Heart left ventricle (tissue), 16 donors: ENCODE measurements at regions not wholly inside any gene's neighbourhood (a gene's known extent, or its start where the extent isn't known, plus 50 kb on each side); places are given as distances from the start of the nearest gene placed in this dataset.

Source experiments
- ATAC-seq, 4 donors: fragments of 200-7000 bp; cut with Tn5 transposase; one replicate each; pipeline ENCODE4 v1.9.1; 2020 to 2022; ENCODE audit warnings: moderate library complexity in 4 of 4, mild to moderate bottlenecking in 3 of 4, moderate number of reproducible peaks in 1 of 4
- DNase-seq, 5 donors: peaks; one replicate each; pipeline ENCODE4 v3.0.0-alpha.2; 2020
- H3K27ac ChIP-seq, 12 donors: fragments of 200-600 bp; sonication (generic) in 4 of 12; one replicate each; pipeline versions ENCODE4 v1.5.0 to v1.8.0; 2016 to 2022; ENCODE audit warnings: mild to moderate bottlenecking in 2 of 12
- H3K27me3 ChIP-seq, 9 donors: fragments of 200-600 bp; sonication (generic) in 2 of 9; one replicate each; pipeline versions ENCODE4 v1.5.1 to v1.8.0; 2016 to 2022; ENCODE audit warnings: mild to moderate bottlenecking in 3 of 9
- H3K36me3 ChIP-seq, 9 donors: fragments of 200-600 bp; sonication (generic) in 2 of 9; one replicate each; pipeline versions ENCODE4 v1.5.0 to v1.8.0; 2018 to 2022; ENCODE audit warnings: mild to moderate bottlenecking in 2 of 9
- H3K4me1 ChIP-seq, 12 donors: fragments of 200-600 bp; sonication (generic) in 4 of 12; one replicate each; pipeline versions ENCODE4 v1.5.0 to v1.8.0; 2016 to 2022; ENCODE audit warnings: mild to moderate bottlenecking in 3 of 12
- H3K4me3 ChIP-seq, 12 donors: fragments of 200-600 bp; sonication (generic) in 4 of 12; one replicate each; pipeline versions ENCODE4 v1.5.0 to v1.8.0; 2017 to 2022; ENCODE audit warnings: mild to moderate bottlenecking in 9 of 12, moderate library complexity in 4 of 12
- H3K9me3 ChIP-seq, 12 donors: fragments of 200-600 bp; sonication (generic) in 4 of 12; one replicate each; pipeline versions ENCODE4 v1.5.0 to v1.8.0; 2016 to 2022; ENCODE audit warnings: mild to moderate bottlenecking in 1 of 12
- POLR2A ChIP-seq, 2 donors: fragments of 450-650 bp; IDR thresholded peaks; one replicate each; pipeline ENCODE4 v1.6.1; 2017; ENCODE audit warnings: antibody characterized with exemption in 2 of 2, mild to moderate bottlenecking in 2 of 2, moderate library complexity in 2 of 2
- WGBS, 4 donors: extraction: QIAGEN DNeasy Blood & Tissue Kit in 2 of 4; methylation state at CpG; one replicate each; pipeline versions ENCODE4 v1.1.5 to v1.1.7; 2013 to 2018; 5-methylcytosine and 5-hydroxymethylcytosine counted together
- intact Hi-C, 10 donors: fragments of 100-400 bp; cut with DNase I; formaldehyde crosslinking; loops; one replicate each; pipeline versions ENCODE4 v1.11.1 to v1.14.2; 2022
- TF ChIP-seq, protein P1 (sequence below), 12 donors: fragments of 200-600 bp; sonication (generic) in 4 of 12; IDR thresholded peaks; one replicate each; pipeline versions ENCODE4 v1.5.0 to v1.8.0; 2018 to 2022; ENCODE audit warnings: antibody characterized with exemption in 12 of 12, mild to moderate bottlenecking in 5 of 12
- donor health status: ischemic (EF 13 %, LVEDD 7.1; RV severe dilation, severe dysfunction).
- donor health status: healthy with polysubstance abuse.
- donor health status: DM: no; HTN: yes; CAD: no.
- donor health status: DM: no; HTN: no; CAD: no.
- donor health status: ischemic (EF 25% LVEDD 6.9; RV normal size, moderate dysfunction).
- donor health status: ischemic (EF 25% LVEDD 5.7; RV mildly dilated, moderate dysfunction).
- donor health status: healthy.
- donor health status: DM: yes; HTN: yes; CAD: no.
- donor health status: ischemic (EF 35%, LVEDD 5.7; RV mildly dilated, moderate dysfunction).
- donor health status: nonischemic (EF 11% LVEDD 7.7; RV severe dilation, severe dysfunction).
- donor health status: DM: yes; HTN: yes; CAD: no.
- donor health status: PGD.
- donor health status: ischemic (EF 29% LVEDD 5.4; RV normal size, mild dysfunction).
- donor health status: nonischemic (EF 23%, LVEDD 6.1; RV moderate dilation, normal function).

DNA sequence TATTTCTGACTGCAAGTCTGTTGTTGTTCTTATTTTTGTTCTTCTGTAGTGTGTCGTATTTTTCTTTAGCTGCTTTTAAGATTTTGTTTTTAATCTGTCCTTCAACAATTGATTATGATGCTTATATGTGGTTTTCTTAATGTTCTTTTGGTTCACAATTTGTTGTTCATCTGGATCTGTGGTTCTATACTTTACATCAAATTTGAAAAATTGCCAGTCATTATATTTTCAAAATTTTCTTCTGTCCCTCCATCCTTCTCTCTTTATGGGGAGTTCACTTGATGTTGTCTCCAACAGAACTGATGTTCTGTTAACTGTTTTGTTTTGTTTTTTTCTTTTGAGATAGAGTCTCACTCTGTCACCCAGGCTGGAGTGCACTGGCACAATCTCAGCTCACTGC, 378.5 kb upstream of the CD180 start:
- no peaks in the 10 kb centered on the region for H3K27me3 ChIP-seq
- no peak overlapping the region for H3K4me3 ChIP-seq
- H3K27ac ChIP-seq: no peak overlapping the region
- DNase-seq (no peak), ATAC-seq (no peak)
- no peak for TF ChIP-seq POLR2A (IDR thresholded peaks at IDR 0.05)
- TF ChIP-seq, protein P1, sequence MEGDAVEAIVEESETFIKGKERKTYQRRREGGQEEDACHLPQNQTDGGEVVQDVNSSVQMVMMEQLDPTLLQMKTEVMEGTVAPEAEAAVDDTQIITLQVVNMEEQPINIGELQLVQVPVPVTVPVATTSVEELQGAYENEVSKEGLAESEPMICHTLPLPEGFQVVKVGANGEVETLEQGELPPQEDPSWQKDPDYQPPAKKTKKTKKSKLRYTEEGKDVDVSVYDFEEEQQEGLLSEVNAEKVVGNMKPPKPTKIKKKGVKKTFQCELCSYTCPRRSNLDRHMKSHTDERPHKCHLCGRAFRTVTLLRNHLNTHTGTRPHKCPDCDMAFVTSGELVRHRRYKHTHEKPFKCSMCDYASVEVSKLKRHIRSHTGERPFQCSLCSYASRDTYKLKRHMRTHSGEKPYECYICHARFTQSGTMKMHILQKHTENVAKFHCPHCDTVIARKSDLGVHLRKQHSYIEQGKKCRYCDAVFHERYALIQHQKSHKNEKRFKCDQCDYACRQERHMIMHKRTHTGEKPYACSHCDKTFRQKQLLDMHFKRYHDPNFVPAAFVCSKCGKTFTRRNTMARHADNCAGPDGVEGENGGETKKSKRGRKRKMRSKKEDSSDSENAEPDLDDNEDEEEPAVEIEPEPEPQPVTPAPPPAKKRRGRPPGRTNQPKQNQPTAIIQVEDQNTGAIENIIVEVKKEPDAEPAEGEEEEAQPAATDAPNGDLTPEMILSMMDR (IDR thresholded peaks at IDR 0.05): no peak
- intact Hi-C loops: no loop called here
- no peaks in the 10 kb centered on the region for H3K36me3 ChIP-seq
- H3K4me1 ChIP-seq: peaks cover 0 to 12% (median 0%) of the 10 kb centered on the region in 12 donors
- 86 to 97% (median 94%) methylated on average over 1 of the region's 1 CpG for WGBS, 4 donors
- H3K9me3 ChIP-seq: peaks cover 0 to 21% (median 0%) of the 10 kb centered on the region in 12 donors

DNA sequence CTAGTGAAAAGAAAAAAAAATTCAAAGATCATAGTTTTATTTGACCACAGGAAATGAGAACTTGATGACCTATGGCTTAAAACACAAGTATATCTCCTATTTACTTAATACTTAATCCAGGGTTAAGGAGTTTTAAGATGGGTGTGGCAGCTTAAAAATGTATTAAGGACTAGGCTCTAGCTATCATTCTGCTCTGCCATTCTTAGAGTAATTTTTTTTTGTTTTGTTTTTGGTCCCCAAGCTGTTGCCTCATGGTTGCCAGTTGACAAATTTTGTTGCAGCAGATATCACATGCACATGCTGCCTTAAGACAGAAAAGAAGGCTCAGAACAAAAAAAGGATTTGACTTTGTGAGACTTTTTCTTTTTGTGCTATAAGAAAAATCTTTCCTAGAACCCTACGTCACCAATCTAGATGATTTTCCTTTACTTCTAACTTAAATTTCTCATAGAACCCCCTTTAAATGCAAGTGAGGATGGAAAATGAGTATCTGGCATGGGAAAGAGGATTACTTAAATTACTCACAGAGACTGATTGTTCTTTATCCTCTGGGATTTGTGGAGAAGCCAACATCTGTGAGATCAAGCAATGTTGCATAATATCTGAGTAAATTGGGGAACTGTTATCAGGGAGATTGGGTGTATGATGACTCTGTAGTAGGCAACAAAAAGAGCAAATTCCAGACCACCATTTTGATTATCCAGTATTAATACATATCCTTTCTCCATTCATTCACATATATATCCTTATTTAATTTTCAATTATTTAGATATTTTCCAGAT, 364.7 kb upstream of the CD180 start:
- intact Hi-C loops: no loop called here
- H3K9me3 ChIP-seq: peaks cover 0 to 46% (median 15%) of the 10 kb centered on the region in 12 donors

DNA sequence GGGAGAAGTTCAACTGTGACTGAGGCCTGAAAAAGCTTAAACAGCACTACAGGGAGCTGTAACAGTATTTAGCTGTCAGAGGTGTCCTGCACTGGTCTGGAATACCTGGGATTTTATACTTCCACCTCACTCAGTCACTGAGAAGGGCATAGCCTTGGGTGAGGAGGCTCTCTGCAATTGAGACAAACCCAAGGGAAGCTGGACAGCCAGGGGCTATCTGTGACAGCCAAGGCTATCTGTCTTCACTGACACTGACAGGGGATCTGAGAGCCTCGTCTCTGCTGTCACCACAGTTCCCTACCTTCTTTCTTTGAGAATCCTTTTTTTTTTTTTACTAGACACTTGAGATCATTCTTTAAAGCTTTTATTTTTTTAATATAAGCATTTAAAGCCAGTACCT, 356.2 kb upstream of the CD180 start:
- peaks cover 0 to 10% (median 0%) of the 10 kb centered on the region in 12 donors for H3K4me1 ChIP-seq
- H3K4me3 ChIP-seq: no peak overlapping the region
- no peak for TF ChIP-seq POLR2A (IDR thresholded peaks at IDR 0.05)
- TF ChIP-seq, protein P1 (IDR thresholded peaks at IDR 0.05): no peak
- H3K36me3 ChIP-seq: no peaks in the 10 kb centered on the region
- no peak for ATAC-seq
- intact Hi-C loops: no loop called here
- 59 to 77% (median 62%) methylated on average over 1 of the region's 1 CpG for WGBS, 4 donors
- no peaks in the 10 kb centered on the region for H3K9me3 ChIP-seq
- no peak overlapping the region for H3K27ac ChIP-seq
- DNase-seq: no peak
- no peaks in the 10 kb centered on the region for H3K27me3 ChIP-seq

More for the DNA sequence above, 364.7 kb upstream of the CD180 start:
- H3K4me1 ChIP-seq: peaks cover 0 to 6% (median 0%) of the 10 kb centered on the region in 12 donors
- H3K4me3 ChIP-seq: no peak overlapping the region
- no peak overlapping the region for H3K27ac ChIP-seq
- no peaks in the 10 kb centered on the region for H3K27me3 ChIP-seq
- no peaks in the 10 kb centered on the region for H3K36me3 ChIP-seq
- DNase-seq (no peak), ATAC-seq (peak in 2 of 4 donors; percentile 59 to 65)
- TF ChIP-seq POLR2A (IDR thresholded peaks at IDR 0.05): no peak
- TF ChIP-seq, protein P1 (IDR thresholded peaks at IDR 0.05): no peak
- WGBS, 4 donors: 76 to 95% (median 85%) methylated on average over 1 of the region's 1 CpG

DNA sequence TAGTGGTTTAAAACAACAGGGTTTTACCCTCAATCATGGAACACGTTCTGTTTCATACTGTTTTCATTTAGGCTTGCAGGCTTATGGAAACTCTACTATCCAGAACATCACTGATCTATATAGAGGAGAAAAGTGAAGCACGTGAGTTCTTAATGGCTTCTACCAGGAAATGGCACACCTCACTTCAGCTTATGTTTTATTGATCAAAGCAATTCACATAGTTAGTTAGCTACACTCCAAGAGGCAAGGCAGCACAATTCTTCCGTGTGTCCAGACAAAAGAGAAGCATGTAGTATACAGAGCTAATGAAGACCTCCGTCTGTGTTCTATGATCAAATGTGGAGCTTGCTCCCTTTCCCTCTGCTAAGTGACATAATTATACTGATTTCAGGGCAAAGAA, 353.3 kb upstream of the CD180 start:
- TF ChIP-seq, protein P1 (IDR thresholded peaks at IDR 0.05): no peak
- no peak for TF ChIP-seq POLR2A (IDR thresholded peaks at IDR 0.05)
- H3K36me3 ChIP-seq: no peaks in the 10 kb centered on the region
- no peaks in the 10 kb centered on the region for H3K9me3 ChIP-seq
- ATAC-seq (no peak), DNase-seq (no peak)
- peaks cover 0 to 10% (median 0%) of the 10 kb centered on the region in 12 donors for H3K4me1 ChIP-seq
- no peaks in the 10 kb centered on the region for H3K27me3 ChIP-seq
- H3K4me3 ChIP-seq: no peak overlapping the region
- intact Hi-C loops: loop anchor here in 1 of 10 donors (10.0 kb wide), 1 partner anchor 65 kb away; no protein-coding TSS in a partner anchor
- 88 to 95% (median 93%) methylated on average over 4 of the region's 4 CpGs for WGBS, 4 donors
- H3K27ac ChIP-seq: no peak overlapping the region
